Psoas muscle (tissue), 7 donors: ENCODE measurements at regions not wholly inside any gene's neighbourhood (a gene's known extent, or its start where the extent isn't known, plus 50 kb on each side); places are given as distances from the start of the nearest gene placed in this dataset.

Experiments used
- ATAC-seq, 4 donors: fragments of 200-7000 bp; cut with Tn5 transposase; one replicate each; pipeline ENCODE4 v1.9.1; 2020; ENCODE audit warnings: moderate library complexity in 3 of 4, mild to moderate bottlenecking in 2 of 4
- DNase-seq, 2 donors: peaks; one replicate each; pipeline ENCODE4 v3.0.0-alpha.2; 2020
- H3K27ac ChIP-seq: fragments of 200-600 bp; one replicate; pipeline ENCODE4 v1.8.0; 2022
- H3K27me3 ChIP-seq, 3 donors: fragments of 200-600 bp in 1 of 3; one replicate each; pipeline versions ENCODE4 v1.6.1 to v1.8.0; 2013 to 2022; ENCODE audit warnings: low read length in 2 of 3, mild to moderate bottlenecking in 2 of 3, moderate library complexity in 1 of 3; ENCODE audit not compliant: insufficient read depth in 3 of 3
- H3K36me3 ChIP-seq, 2 donors: fragments of 200-600 bp in 1 of 2; one replicate each; pipeline versions ENCODE4 v1.6.1 to v1.8.0; 2013 to 2022; ENCODE audit warnings: low read depth in 1 of 2, mild to moderate bottlenecking in 1 of 2, moderate library complexity in 1 of 2; ENCODE audit not compliant: insufficient read depth in 1 of 2
- H3K4me1 ChIP-seq: fragments of 200-600 bp; one replicate; pipeline ENCODE4 v1.8.0; 2022
- H3K4me3 ChIP-seq: fragments of 200-600 bp; one replicate; pipeline ENCODE4 v1.8.0; 2022; ENCODE audit warnings: mild to moderate bottlenecking
- H3K9me3 ChIP-seq: fragments of 200-600 bp; one replicate; pipeline ENCODE4 v1.8.0; 2022
- WGBS, 3 donors: extraction: QIAGEN DNeasy Blood & Tissue Kit; methylation state at CpG; one replicate each; pipeline versions ENCODE4 v1.1.6 to v1.1.7; 2013; 5-methylcytosine and 5-hydroxymethylcytosine counted together
- intact Hi-C, 2 donors: fragments of 100-400 bp; cut with DNase I; formaldehyde crosslinking; loops; one replicate each; pipeline versions ENCODE4 v1.11.0 to v1.14.2; 2022
- TF ChIP-seq, protein P1 (sequence below): fragments of 200-600 bp; IDR thresholded peaks from one replicate; pipeline ENCODE4 v1.8.0; 2022; ENCODE audit warnings: antibody characterized with exemption
- donor health status: healthy with polysubstance abuse.
- donor health status: DM: no; HTN: no; CAD: no; lungs with moderate emphysema.
- donor health status: Bipolar disorder and iron deficiency.
- donor health status: healthy.
- donor health status: DM: yes; HTN: yes; CAD: no.
- donor health status: DM: no; HTN: no; CAD: no.
- donor health status: DM: yes; HTN: yes; CAD: no.

GRCh38 chr20:59453759-59454560 is 150.4 kb upstream of the PHACTR3 start:
- intact Hi-C loops: no loop called here
- H3K27ac ChIP-seq: no peak overlapping the region
- TF ChIP-seq, protein P1, sequence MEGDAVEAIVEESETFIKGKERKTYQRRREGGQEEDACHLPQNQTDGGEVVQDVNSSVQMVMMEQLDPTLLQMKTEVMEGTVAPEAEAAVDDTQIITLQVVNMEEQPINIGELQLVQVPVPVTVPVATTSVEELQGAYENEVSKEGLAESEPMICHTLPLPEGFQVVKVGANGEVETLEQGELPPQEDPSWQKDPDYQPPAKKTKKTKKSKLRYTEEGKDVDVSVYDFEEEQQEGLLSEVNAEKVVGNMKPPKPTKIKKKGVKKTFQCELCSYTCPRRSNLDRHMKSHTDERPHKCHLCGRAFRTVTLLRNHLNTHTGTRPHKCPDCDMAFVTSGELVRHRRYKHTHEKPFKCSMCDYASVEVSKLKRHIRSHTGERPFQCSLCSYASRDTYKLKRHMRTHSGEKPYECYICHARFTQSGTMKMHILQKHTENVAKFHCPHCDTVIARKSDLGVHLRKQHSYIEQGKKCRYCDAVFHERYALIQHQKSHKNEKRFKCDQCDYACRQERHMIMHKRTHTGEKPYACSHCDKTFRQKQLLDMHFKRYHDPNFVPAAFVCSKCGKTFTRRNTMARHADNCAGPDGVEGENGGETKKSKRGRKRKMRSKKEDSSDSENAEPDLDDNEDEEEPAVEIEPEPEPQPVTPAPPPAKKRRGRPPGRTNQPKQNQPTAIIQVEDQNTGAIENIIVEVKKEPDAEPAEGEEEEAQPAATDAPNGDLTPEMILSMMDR: no peak
- ATAC-seq (no peak), DNase-seq (no peak)
- no peaks in the 10 kb centered on the region for H3K4me1 ChIP-seq
- no peaks in the 10 kb centered on the region for H3K36me3 ChIP-seq
- peaks cover 0 to 20% (median 0%) of the 10 kb centered on the region in 3 donors for H3K27me3 ChIP-seq
- 73 to 81% (median 74%) methylated on average over 15 of the region's 15 CpGs for WGBS, 3 donors
- H3K4me3 ChIP-seq: no peak overlapping the region
- no peaks in the 10 kb centered on the region for H3K9me3 ChIP-seq

GRCh38 chr20:59455402-59456341 is 148.7 kb upstream of the PHACTR3 start:
- 28 to 39% (median 32%) methylated on average over 8 of the region's 8 CpGs for WGBS, 3 donors
- H3K9me3 ChIP-seq: no peaks in the 10 kb centered on the region
- ATAC-seq: peak in 2 of 4 donors; percentile 42 to 58
- H3K36me3 ChIP-seq: no peaks in the 10 kb centered on the region
- TF ChIP-seq, protein P1: peak; percentile 42
- H3K4me1 ChIP-seq: no peaks in the 10 kb centered on the region
- intact Hi-C loops: no loop called here
- H3K27ac ChIP-seq: no peak overlapping the region
- DNase-seq: peak; percentile 31 to 60
- H3K27me3 ChIP-seq: peaks cover 0 to 4% (median 1%) of the 10 kb centered on the region in 3 donors
- no peak overlapping the region for H3K4me3 ChIP-seq

- Histone ChIP-seq H3K4me1 (no peaks in the 10 kb centered on the region), H3K27me3 (peaks cover 0 to 1% (median under 1%) of the 10 kb centered on the region in 3 donors), H3K36me3 (no peaks in the 10 kb centered on the region), H3K27ac (no peak overlapping the region), H3K9me3 (no peaks in the 10 kb centered on the region), H3K4me3 (no peak overlapping the region)
- intact Hi-C loops: no loop called here
- TF ChIP-seq, protein P1: no peak
- DNase-seq: no peak
- WGBS, 3 donors: 85 to 86% (median 85%) methylated on average over 26 of the region's 26 CpGs
- no peak for ATAC-seq
Measured at GRCh38 chr20:59456342-59457279, 147.7 kb upstream of the PHACTR3 start.

DNA sequence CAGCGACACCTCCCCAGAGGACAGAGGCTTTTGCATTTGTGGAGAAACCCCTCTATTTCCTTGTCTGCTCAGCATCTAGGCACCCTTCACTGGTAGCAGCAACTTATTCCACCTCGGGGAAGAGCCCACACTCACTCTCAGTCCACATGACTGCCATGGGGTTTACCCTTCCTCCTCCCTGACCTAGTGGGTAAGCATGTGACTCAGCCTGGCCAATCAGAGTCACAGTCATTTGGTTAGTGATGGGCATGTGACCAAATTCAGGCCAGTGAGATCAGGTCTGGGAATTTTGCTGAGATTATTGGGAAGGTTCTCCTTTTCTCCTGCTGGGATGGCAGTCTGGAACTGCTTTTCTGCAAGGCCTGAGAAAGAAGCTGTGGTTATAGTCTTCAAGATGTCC is 145.7 kb upstream of the PHACTR3 start:
- H3K36me3 ChIP-seq: no peaks in the 10 kb centered on the region
- TF ChIP-seq, protein P1: no peak
- no peaks in the 10 kb centered on the region for H3K9me3 ChIP-seq
- peaks cover 0 to 1% (median 0%) of the 10 kb centered on the region in 3 donors for H3K27me3 ChIP-seq
- no peak overlapping the region for H3K4me3 ChIP-seq
- WGBS, 3 donors: 79 to 93% (median 88%) methylated on average over 2 of the region's 2 CpGs
- ATAC-seq (no peak), DNase-seq (no peak)
- no peaks in the 10 kb centered on the region for H3K4me1 ChIP-seq
- H3K27ac ChIP-seq: no peak overlapping the region
- intact Hi-C loops: no loop called here
